ENCODE measurements at regions not wholly inside any gene's neighbourhood (a gene's known extent, or its start where the extent isn't known, plus 50 kb on each side); places are given as distances from the start of the nearest gene placed in this dataset.

DNA sequence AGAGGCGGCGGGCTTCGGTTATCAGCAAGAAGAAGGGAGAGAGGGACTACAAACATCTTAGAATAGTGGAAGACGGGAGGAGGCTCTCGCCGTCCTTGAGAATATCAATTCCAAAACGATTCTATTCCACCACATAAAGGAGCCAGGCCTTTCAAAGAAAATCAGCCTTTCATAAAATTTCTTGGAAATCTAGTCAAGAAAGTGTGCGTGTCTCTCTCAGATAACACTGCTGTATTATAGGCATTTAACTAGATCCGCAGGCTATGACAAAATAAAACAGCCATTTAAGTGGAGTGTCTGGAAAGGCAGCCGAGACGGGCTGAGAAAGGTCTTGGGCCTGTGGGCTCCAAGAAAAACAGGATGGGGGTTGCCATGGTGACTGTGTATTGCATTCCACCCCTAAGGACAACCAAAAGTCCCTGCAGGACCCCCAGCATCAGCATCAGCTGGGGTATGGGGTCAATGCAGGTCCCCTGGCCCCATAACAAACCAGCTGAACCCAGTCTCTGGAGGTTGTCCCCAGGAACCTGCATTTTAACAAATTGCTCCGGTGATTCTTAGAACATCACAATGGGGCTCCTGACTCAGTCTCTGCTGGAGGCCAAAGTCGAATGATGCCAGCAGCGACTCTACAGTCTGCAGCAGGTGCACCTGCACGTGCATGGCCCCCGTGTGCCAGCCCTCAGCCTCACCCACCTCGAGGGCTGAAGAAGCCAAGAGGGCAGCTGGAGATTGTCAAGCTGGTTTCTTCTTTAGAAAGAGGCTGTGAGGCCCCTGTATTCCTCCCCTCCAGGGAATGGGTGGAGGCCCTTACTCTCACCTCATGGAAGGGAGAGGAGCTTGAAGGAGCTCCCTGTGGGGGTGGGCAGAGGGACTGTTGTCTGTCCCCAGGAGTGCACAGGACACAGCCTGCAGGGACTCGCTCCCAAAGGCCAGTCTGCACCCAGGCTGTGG lies 287.4 kb downstream of the NPHP4 start:
- Histone ChIP-seq H3F3A (ENCODE audit: insufficient read depth, low read length, poor library complexity, severe bottlenecking) (no peaks in the 10 kb centered on the region), H3K9me3 (ENCODE audit: low read length) (no peaks in the 10 kb centered on the region), H3K9me2 (ENCODE audit: insufficient read depth, low read length) (no peaks in the 10 kb centered on the region), H3K79me2 (replicated peaks; ENCODE audit: insufficient read depth, low read length) (no peaks in the 10 kb centered on the region), H3K27me3 (ENCODE audit: insufficient read depth, low read depth, low read length) (no peaks in the 10 kb centered on the region), H3K9ac (ENCODE audit: low read length) (no peak overlapping the region), H2AFZ (ENCODE audit: low read depth, low read length) (no peak overlapping the region), H4K20me1 (ENCODE audit: insufficient read depth) (no peaks in the 10 kb centered on the region), H3K27ac (ENCODE audit: low read length) (no peak overlapping the region), H3K4me3 (ENCODE audit: low read length) (no peak overlapping the region), H3K4me2 (ENCODE audit: low read length) (no peak overlapping the region), H3K36me3 (ENCODE audit: insufficient read depth, low read length) (no peaks in the 10 kb centered on the region)
- TF ChIP-seq SMC3 (conservative IDR thresholded peaks at IDR 0.05; ENCODE audit: poor library complexity) (no peak), RAD21 (conservative IDR thresholded peaks at IDR 0.05) (no peak), EP300 (conservative IDR thresholded peaks at IDR 0.05; ENCODE audit: poor library complexity, severe bottlenecking) (no peak), TAF1 (IDR thresholded peaks at IDR 0.05; ENCODE audit: low read depth) (no peak), EZH2 (IDR thresholded peaks at IDR 0.05; ENCODE audit: borderline replicate concordance, insufficient read depth, low read length, poor library complexity, severe bottlenecking) (no peak), MXI1 (conservative IDR thresholded peaks at IDR 0.05; ENCODE audit: poor library complexity, severe bottlenecking) (no peak), POLR2AphosphoS5 (IDR thresholded peaks at IDR 0.05) (no peak)
- TF ChIP-seq, protein P1, sequence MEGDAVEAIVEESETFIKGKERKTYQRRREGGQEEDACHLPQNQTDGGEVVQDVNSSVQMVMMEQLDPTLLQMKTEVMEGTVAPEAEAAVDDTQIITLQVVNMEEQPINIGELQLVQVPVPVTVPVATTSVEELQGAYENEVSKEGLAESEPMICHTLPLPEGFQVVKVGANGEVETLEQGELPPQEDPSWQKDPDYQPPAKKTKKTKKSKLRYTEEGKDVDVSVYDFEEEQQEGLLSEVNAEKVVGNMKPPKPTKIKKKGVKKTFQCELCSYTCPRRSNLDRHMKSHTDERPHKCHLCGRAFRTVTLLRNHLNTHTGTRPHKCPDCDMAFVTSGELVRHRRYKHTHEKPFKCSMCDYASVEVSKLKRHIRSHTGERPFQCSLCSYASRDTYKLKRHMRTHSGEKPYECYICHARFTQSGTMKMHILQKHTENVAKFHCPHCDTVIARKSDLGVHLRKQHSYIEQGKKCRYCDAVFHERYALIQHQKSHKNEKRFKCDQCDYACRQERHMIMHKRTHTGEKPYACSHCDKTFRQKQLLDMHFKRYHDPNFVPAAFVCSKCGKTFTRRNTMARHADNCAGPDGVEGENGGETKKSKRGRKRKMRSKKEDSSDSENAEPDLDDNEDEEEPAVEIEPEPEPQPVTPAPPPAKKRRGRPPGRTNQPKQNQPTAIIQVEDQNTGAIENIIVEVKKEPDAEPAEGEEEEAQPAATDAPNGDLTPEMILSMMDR (IDR thresholded peaks at IDR 0.05; ENCODE audit: poor library complexity, severe bottlenecking), result no peak
- TF ChIP-seq, protein P2, sequence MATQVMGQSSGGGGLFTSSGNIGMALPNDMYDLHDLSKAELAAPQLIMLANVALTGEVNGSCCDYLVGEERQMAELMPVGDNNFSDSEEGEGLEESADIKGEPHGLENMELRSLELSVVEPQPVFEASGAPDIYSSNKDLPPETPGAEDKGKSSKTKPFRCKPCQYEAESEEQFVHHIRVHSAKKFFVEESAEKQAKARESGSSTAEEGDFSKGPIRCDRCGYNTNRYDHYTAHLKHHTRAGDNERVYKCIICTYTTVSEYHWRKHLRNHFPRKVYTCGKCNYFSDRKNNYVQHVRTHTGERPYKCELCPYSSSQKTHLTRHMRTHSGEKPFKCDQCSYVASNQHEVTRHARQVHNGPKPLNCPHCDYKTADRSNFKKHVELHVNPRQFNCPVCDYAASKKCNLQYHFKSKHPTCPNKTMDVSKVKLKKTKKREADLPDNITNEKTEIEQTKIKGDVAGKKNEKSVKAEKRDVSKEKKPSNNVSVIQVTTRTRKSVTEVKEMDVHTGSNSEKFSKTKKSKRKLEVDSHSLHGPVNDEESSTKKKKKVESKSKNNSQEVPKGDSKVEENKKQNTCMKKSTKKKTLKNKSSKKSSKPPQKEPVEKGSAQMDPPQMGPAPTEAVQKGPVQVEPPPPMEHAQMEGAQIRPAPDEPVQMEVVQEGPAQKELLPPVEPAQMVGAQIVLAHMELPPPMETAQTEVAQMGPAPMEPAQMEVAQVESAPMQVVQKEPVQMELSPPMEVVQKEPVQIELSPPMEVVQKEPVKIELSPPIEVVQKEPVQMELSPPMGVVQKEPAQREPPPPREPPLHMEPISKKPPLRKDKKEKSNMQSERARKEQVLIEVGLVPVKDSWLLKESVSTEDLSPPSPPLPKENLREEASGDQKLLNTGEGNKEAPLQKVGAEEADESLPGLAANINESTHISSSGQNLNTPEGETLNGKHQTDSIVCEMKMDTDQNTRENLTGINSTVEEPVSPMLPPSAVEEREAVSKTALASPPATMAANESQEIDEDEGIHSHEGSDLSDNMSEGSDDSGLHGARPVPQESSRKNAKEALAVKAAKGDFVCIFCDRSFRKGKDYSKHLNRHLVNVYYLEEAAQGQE (IDR thresholded peaks at IDR 0.05; ENCODE audit: borderline replicate concordance), result no peak

DNA sequence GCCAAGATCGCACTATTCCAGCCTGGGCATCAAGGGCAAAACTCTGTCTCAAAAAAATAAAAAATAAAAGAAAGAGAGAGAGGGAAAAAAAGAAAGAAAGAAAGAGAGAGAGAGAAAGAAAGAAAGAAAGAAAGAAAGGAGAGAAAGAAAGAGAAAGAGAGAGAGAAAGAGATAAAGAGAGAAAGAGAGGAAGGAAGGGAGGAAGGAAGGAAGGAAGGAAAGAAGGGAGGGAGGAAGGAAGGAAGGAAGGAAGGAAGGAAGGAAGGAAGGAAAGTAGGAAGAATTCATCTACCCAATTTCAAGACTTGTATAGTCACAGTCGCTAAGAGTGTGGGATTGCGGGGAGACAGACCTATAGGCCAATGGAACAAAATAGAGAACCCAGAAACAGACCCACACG lies 290.6 kb downstream of the NPHP4 start:
- no peaks in the 10 kb centered on the region for H3K9me3 ChIP-seq (ENCODE audit: low read length)
- no peaks in the 10 kb centered on the region for H3K36me3 ChIP-seq (ENCODE audit: insufficient read depth, low read length)
- H3K9me2 ChIP-seq (ENCODE audit: insufficient read depth, low read length), result no peaks in the 10 kb centered on the region
- no peak overlapping the region for H2AFZ ChIP-seq (ENCODE audit: low read depth, low read length)
- H3K27me3 ChIP-seq (ENCODE audit: insufficient read depth, low read depth, low read length), result no peaks in the 10 kb centered on the region
- TF ChIP-seq, protein P1 (IDR thresholded peaks at IDR 0.05; ENCODE audit: poor library complexity, severe bottlenecking), result no peak
- TF ChIP-seq RAD21 (conservative IDR thresholded peaks at IDR 0.05), result no peak
- TF ChIP-seq EP300 (conservative IDR thresholded peaks at IDR 0.05; ENCODE audit: poor library complexity, severe bottlenecking), result no peak
- no peak for TF ChIP-seq MXI1 (conservative IDR thresholded peaks at IDR 0.05; ENCODE audit: poor library complexity, severe bottlenecking)
- TF ChIP-seq EZH2 (IDR thresholded peaks at IDR 0.05; ENCODE audit: borderline replicate concordance, insufficient read depth, low read length, poor library complexity, severe bottlenecking), result no peak
- TF ChIP-seq TAF1 (IDR thresholded peaks at IDR 0.05; ENCODE audit: low read depth), result no peak
- TF ChIP-seq, protein P2 (IDR thresholded peaks at IDR 0.05; ENCODE audit: borderline replicate concordance), result no peak
- TF ChIP-seq POLR2AphosphoS5 (IDR thresholded peaks at IDR 0.05), result no peak
- no peak overlapping the region for H3K4me2 ChIP-seq (ENCODE audit: low read length)
- no peaks in the 10 kb centered on the region for H3F3A ChIP-seq (ENCODE audit: insufficient read depth, low read length, poor library complexity, severe bottlenecking)
- H3K79me2 ChIP-seq (replicated peaks; ENCODE audit: insufficient read depth, low read length), result no peaks in the 10 kb centered on the region
- no peak overlapping the region for H3K27ac ChIP-seq (ENCODE audit: low read length)
- no peak overlapping the region for H3K4me3 ChIP-seq (ENCODE audit: low read length)
- H3K9ac ChIP-seq (ENCODE audit: low read length), result no peak overlapping the region
- H4K20me1 ChIP-seq (ENCODE audit: insufficient read depth), result no peaks in the 10 kb centered on the region
